HepG2 (cell line): ENCODE measurements at regions not wholly inside any gene's neighbourhood (a gene's known extent, or its start where the extent isn't known, plus 50 kb on each side); places are given as distances from the start of the nearest gene placed in this dataset.

Experiments used
- ATF6 ChIP-seq: sonication (generic); formaldehyde crosslinking; conservative IDR thresholded peaks from 2 replicates; pipeline ENCODE4 v1.4.0; 2020; ENCODE audit warnings: missing genetic modification reagents
- FOXP1 ChIP-seq, 2 experiments: fragments of 450-650 bp in 1 of 2; IDR thresholded peaks; 2 replicates each; pipeline ENCODE4 v1.6.1; 2017 to 2018; ENCODE audit warnings: antibody characterized with exemption in 1 of 2
- HIVEP1 ChIP-seq: sonication (generic); formaldehyde crosslinking; IDR thresholded peaks from 2 replicates; pipeline ENCODE4 v1.4.0; 2020; ENCODE audit warnings: mild to moderate bottlenecking, missing genetic modification reagents
- NFKBIZ ChIP-seq: IDR thresholded peaks from 2 replicates; pipeline ENCODE4 v1.6.1; 2018; ENCODE audit warnings: missing genetic modification reagents, missing compliant biosample characterization
- POLR2AphosphoS2 ChIP-seq: IDR thresholded peaks from 2 replicates; pipeline ENCODE4 v1.6.1; 2011; ENCODE audit warnings: low read depth, low read length, improper control_type of control experiment
- SPEN ChIP-seq: sonication (generic); formaldehyde crosslinking; IDR thresholded peaks from 2 replicates; pipeline ENCODE4 v1.5.1; 2020; ENCODE audit warnings: low read depth, mild to moderate bottlenecking, missing genetic modification reagents
- XBP1 ChIP-seq: sonication (generic); formaldehyde crosslinking; IDR thresholded peaks from 2 replicates; pipeline ENCODE4 v1.5.0; 2020; ENCODE audit warnings: missing genetic modification reagents
- ZNF646 ChIP-seq: sonication (generic); formaldehyde crosslinking; IDR thresholded peaks from 2 replicates; pipeline ENCODE4 v1.9.0; 2021; ENCODE audit warnings: mild to moderate bottlenecking, missing genetic modification reagents
- TF ChIP-seq, protein P1 (sequence below): sonication (generic); formaldehyde crosslinking; IDR thresholded peaks from 2 replicates; pipeline ENCODE4 v1.4.0; 2020; ENCODE audit warnings: mild to moderate bottlenecking, missing genetic modification reagents

DNA sequence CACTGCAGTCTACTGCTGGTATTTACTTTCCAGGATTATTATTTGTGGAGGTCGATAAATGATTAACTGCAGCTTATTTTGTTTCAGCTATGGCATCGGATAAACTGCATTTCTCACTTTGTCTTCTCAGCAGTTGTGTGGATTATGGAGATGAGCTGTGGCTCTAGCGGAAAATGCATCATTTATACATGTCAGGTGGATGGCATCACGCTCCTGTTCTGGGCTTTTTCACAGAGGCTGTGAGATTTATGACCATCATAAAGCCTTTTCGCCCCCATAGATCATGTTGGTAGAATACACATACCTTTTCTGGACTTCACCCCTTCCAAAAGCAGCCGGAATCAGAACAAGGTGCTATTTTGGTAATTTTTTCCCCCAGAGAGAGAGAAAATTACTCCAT lies 118.8 kb upstream of the MAGEB18 start (continued):
- TF ChIP-seq, protein P1, sequence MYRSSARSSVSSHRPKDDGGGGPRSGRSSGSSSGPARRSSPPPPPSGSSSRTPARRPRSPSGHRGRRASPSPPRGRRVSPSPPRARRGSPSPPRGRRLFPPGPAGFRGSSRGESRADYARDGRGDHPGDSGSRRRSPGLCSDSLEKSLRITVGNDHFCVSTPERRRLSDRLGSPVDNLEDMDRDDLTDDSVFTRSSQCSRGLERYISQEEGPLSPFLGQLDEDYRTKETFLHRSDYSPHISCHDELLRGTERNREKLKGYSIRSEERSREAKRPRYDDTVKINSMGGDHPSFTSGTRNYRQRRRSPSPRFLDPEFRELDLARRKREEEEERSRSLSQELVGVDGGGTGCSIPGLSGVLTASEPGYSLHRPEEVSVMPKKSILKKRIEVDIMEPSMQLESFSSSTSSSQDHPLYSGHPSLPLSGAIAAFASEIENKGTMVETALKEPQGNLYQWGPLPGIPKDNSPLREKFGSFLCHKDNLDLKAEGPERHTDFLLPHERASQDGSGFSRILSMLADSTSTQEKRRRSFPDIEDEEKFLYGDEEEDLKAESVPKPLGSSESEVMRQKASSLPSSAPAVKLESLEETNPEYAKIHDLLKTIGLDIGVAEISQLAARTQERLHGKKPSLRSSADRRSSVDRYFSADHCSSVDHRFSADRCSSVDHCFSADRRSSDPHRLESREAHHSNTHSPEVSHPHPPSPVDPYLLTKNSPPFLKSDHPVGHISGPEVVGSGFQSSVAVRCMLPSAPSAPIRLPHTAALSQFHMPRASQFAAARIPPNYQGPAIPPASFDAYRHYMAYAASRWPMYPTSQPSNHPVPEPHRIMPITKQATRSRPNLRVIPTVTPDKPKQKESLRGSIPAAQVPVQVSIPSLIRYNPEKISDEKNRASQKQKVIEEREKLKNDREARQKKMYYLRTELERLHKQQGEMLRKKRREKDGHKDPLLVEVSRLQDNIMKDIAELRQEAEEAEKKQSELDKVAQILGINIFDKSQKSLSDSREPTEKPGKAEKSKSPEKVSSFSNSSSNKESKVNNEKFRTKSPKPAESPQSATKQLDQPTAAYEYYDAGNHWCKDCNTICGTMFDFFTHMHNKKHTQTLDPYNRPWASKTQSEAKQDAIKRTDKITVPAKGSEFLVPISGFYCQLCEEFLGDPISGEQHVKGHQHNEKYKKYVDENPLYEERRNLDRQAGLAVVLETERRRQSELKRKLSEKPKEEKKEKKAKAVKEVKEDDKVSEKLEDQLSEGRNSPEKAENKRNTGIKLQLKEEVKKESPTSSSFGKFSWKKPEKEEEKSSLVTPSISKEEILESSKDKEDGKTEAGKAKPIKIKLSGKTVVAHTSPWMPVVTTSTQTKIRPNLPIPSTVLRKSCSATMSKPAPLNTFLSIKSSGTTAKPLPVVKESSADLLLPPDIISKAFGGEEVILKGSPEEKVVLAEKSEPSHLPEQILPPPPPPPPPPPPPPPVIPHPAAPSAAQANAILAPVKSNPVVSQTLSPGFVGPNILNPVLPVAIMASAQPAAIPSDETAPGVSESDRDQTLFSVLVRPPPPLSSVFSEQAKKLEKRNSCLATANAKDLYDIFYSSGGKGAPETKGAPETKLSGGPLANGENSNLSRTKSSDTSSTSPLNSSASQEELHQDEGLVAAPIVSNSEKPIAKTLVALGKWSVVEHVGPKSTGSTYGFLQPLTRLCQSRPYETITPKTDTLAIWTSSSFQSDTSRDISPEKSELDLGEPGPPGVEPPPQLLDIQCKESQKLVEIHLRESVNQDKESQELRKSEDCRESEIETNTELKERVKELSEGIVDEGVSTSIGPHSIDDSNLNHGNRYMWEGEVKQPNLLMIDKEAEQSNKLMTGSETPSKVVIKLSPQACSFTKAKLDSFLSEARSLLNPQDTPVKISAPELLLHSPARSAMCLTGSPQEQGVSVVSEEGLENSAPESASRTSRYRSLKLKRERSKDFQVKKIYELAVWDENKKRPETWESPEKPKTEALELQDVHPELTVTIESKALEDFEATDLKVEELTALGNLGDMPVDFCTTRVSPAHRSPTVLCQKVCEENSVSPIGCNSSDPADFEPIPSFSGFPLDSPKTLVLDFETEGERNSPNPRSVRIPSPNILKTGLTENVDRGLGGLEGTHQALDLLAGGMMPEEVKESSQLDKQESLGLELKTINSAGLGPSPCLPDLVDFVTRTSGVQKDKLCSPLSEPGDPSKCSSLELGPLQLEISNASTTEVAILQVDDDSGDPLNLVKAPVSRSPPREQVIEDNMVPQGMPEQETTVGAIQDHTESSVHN (CRISPR knock-in tag) = no peak
- TF ChIP-seq ZNF646 (no peak), POLR2AphosphoS2 (no peak), XBP1 (CRISPR knock-in tag) (no peak), NFKBIZ (CRISPR knock-in tag) (no peak), SPEN (CRISPR knock-in tag) (no peak), ATF6 (CRISPR knock-in tag) (no peak), FOXP1 (IDR thresholded peaks at IDR 0.05) (no peak), FOXP1 (CRISPR knock-in tag; IDR thresholded peaks at IDR 0.05) (no peak), HIVEP1 (no peak)
